H1 (cell line): ENCODE measurements at regions not wholly inside any gene's neighbourhood (a gene's known extent, or its start where the extent isn't known, plus 50 kb on each side); places are given as distances from the start of the nearest gene placed in this dataset.

Experiments
- CTCF ChIA-PET: fragments of 300-600 bp; sonication (Branson Sonifier 250); formaldehyde crosslinking; loops from one replicate; lab custom pipeline; 2021; ENCODE audit not compliant: partially characterized antibody; lab: Charles Lee
- POLR2A ChIA-PET: fragments of 300-600 bp; sonication (Branson Sonifier 250); formaldehyde crosslinking; loops from one replicate; lab custom pipeline; 2021; ENCODE audit warnings: inconsistent platforms; ENCODE audit not compliant: partially characterized antibody; lab: Charles Lee
- DNase-seq, 2 experiments: peaks; one replicate each; pipeline versions ENCODE4 v3.0.0 to v3.0.0-alpha.2; 2010 to 2022; ENCODE audit warnings: low spot score in 2 of 2, low read depth in 1 of 2, mixed read lengths in 1 of 2
- FAIRE-seq: peaks from 2 replicates; lab custom pipeline; 2011; peaks lifted over from hg19 to GRCh38; lab: Jason Lieb, UNC
- H2AFZ ChIP-seq: 2 replicates; pipeline ENCODE4 v1.8.1; 2012; ENCODE audit warnings: low read length, inconsistent platforms
- H2AK5ac ChIP-seq: 2 replicates; pipeline ENCODE4 v1.6.1; 2013; ENCODE audit warnings: low read depth, low read length
- H2BK120ac ChIP-seq: replicated peaks from 2 replicates; pipeline ENCODE3; 2013; ENCODE audit warnings: low read depth, low read length, inconsistent platforms
- H2BK12ac ChIP-seq: 2 replicates; pipeline ENCODE4 v1.6.1; 2013; ENCODE audit warnings: low read depth, low read length
- H2BK15ac ChIP-seq: 2 replicates; pipeline ENCODE4 v1.6.1; 2013; ENCODE audit warnings: low read length
- H2BK20ac ChIP-seq: 2 replicates; pipeline ENCODE4 v1.6.1; 2013; ENCODE audit warnings: low read length
- H2BK5ac ChIP-seq: 2 replicates; pipeline ENCODE4 v1.6.1; 2013; ENCODE audit warnings: low read depth, low read length
- H3K14ac ChIP-seq: 2 replicates; pipeline ENCODE4 v1.6.1; 2013; ENCODE audit warnings: inconsistent platforms; ENCODE audit not compliant: insufficient read length
- H3K18ac ChIP-seq: 2 replicates; pipeline ENCODE4 v1.6.1; 2013; ENCODE audit warnings: low read length; ENCODE audit errors: extremely low read depth
- H3K23ac ChIP-seq: 2 replicates; pipeline ENCODE4 v1.6.1; 2013; ENCODE audit warnings: inconsistent platforms; ENCODE audit not compliant: insufficient read length
- H3K23me2 ChIP-seq: 2 replicates; pipeline ENCODE4 v1.6.1; 2013; ENCODE audit warnings: low read depth, low read length
- H3K27ac ChIP-seq: 2 replicates; pipeline ENCODE4 v1.6.1; 2011; ENCODE audit warnings: low read depth, low read length, inconsistent platforms
- H3K27me3 ChIP-seq, 4 experiments: replicated peaks in 1 of 4; 1 replicate in 1 of 4; 2 replicates in 3 of 4; pipeline versions ENCODE4 v1.6.1 to v1.8.1; 2011 to 2013; ENCODE audit warnings: low read length in 3 of 4, mild to moderate bottlenecking in 3 of 4, inconsistent platforms in 2 of 4, mixed read lengths in 2 of 4, moderate library complexity in 1 of 4; ENCODE audit not compliant: control insufficient read depth in 3 of 4, insufficient read depth in 3 of 4; ENCODE audit errors: extremely low read depth in 1 of 4
- H3K36me3 ChIP-seq, 4 experiments: 2 replicates each; pipeline versions ENCODE4 v1.6.1 to v1.8.1; 2011 to 2013; ENCODE audit warnings: mild to moderate bottlenecking in 4 of 4, low read length in 3 of 4, moderate library complexity in 2 of 4, control low read depth in 1 of 4, inconsistent platforms in 1 of 4; ENCODE audit not compliant: insufficient read depth in 4 of 4, control insufficient read depth in 2 of 4
- H3K4ac ChIP-seq: replicated peaks from 2 replicates; pipeline ENCODE3; 2013; ENCODE audit warnings: low read length, low read depth, mixed read lengths, inconsistent platforms; ENCODE audit not compliant: insufficient read length
- H3K4me1 ChIP-seq, 4 experiments: replicated peaks in 1 of 4; 1 replicate in 1 of 4; 2 replicates in 3 of 4; pipeline versions ENCODE4 v1.6.1 to v1.8.1; 2011 to 2013; ENCODE audit warnings: low read length in 3 of 4, inconsistent platforms in 2 of 4, mixed read lengths in 1 of 4; ENCODE audit not compliant: insufficient read depth in 4 of 4, control insufficient read depth in 3 of 4
- H3K4me2 ChIP-seq, 2 experiments: 2 replicates each; pipeline versions ENCODE4 v1.6.1 to v1.8.1; 2011 to 2013; ENCODE audit warnings: low read depth in 2 of 2, low read length in 2 of 2, control low read depth in 1 of 2, inconsistent platforms in 1 of 2, mild to moderate bottlenecking in 1 of 2; ENCODE audit not compliant: insufficient read depth in 1 of 2
- H3K4me3 ChIP-seq, 4 experiments: fragments of 200-600, 300-600 bp in 1 of 4; sonication (generic), shearing (Covaris generic), sonication (Bioruptor Twin) in 1 of 4; 2 replicates each; pipeline versions ENCODE4 v1.5.1 to v1.8.1; 2011 to 2016; ENCODE audit warnings: low read length in 4 of 4, low read depth in 3 of 4, control low read depth in 2 of 4, inconsistent platforms in 2 of 4, mild to moderate bottlenecking in 2 of 4, mixed read lengths in 1 of 4, moderate library complexity in 1 of 4; ENCODE audit not compliant: insufficient read depth in 2 of 4; ENCODE audit errors: extremely low read depth in 1 of 4
- H3K56ac ChIP-seq: replicated peaks from 2 replicates; pipeline ENCODE3; 2013; ENCODE audit warnings: low read depth, mild to moderate bottlenecking, mixed read lengths, low read length, inconsistent platforms; ENCODE audit not compliant: insufficient read length
- H3K79me1 ChIP-seq: 2 replicates; pipeline ENCODE4 v1.6.1; 2013; ENCODE audit warnings: low read depth, low read length, control low read depth
- H3K79me2 ChIP-seq, 2 experiments: 2 replicates each; pipeline versions ENCODE4 v1.6.1 to v1.8.1; 2012 to 2013; ENCODE audit warnings: low read length in 2 of 2, mild to moderate bottlenecking in 2 of 2, inconsistent platforms in 1 of 2; ENCODE audit not compliant: insufficient read depth in 2 of 2, control insufficient read depth in 1 of 2
- H3K9ac ChIP-seq, 4 experiments: replicated peaks in 1 of 4; 1 replicate in 1 of 4; 2 replicates in 3 of 4; pipeline versions ENCODE4 v1.6.1 to v1.8.1; 2011 to 2013; ENCODE audit warnings: low read depth in 3 of 4, low read length in 3 of 4, control low read depth in 2 of 4, mild to moderate bottlenecking in 2 of 4, moderate library complexity in 2 of 4, inconsistent platforms in 1 of 4; ENCODE audit errors: extremely low read depth in 1 of 4
- H3K9me3 ChIP-seq, 2 experiments: 2 replicates each; pipeline versions ENCODE4 v1.6.1 to v1.8.1; 2012 to 2013; ENCODE audit warnings: mild to moderate bottlenecking in 2 of 2, moderate library complexity in 2 of 2, control low read depth in 1 of 2, inconsistent platforms in 1 of 2, low read depth in 1 of 2, low read length in 1 of 2, mixed read lengths in 1 of 2; ENCODE audit not compliant: insufficient read depth in 2 of 2
- H4K20me1 ChIP-seq, 2 experiments: replicated peaks in 1 of 2; 2 replicates each; pipeline versions ENCODE3 to v1.8.1; 2011 to 2013; ENCODE audit warnings: inconsistent platforms in 2 of 2, low read length in 2 of 2, mild to moderate bottlenecking in 1 of 2; ENCODE audit not compliant: insufficient read depth in 2 of 2, control insufficient read depth in 1 of 2
- H4K5ac ChIP-seq: 2 replicates; pipeline ENCODE4 v1.6.1; 2013; ENCODE audit warnings: low read length, low read depth, mixed read lengths, inconsistent platforms; ENCODE audit not compliant: insufficient read length
- H4K8ac ChIP-seq: 2 replicates; pipeline ENCODE4 v1.8.0; 2013; ENCODE audit warnings: mild to moderate bottlenecking, moderate library complexity, low read length, inconsistent platforms; ENCODE audit not compliant: insufficient read depth; ENCODE audit errors: extremely low read depth
- H4K91ac ChIP-seq: replicated peaks from 2 replicates; pipeline ENCODE3; 2013; ENCODE audit warnings: low read length, mixed read lengths, inconsistent platforms; ENCODE audit not compliant: insufficient read length
- BRCA1 ChIP-seq: IDR thresholded peaks from 2 replicates; pipeline ENCODE4 v1.6.1; 2012; ENCODE audit warnings: low read depth, low read length, improper control_type of control experiment
- FOSL1 ChIP-seq: IDR thresholded peaks from 2 replicates; pipeline ENCODE4 v1.6.1; 2011; ENCODE audit warnings: mild to moderate bottlenecking, low read depth, low read length, moderate library complexity; ENCODE audit not compliant: insufficient read depth
- HDAC6 ChIP-seq: IDR thresholded peaks from one replicate; pipeline ENCODE4 v1.7.1; 2012; ENCODE audit warnings: low read depth, mild to moderate bottlenecking, inconsistent platforms, low read length, moderate library complexity
- RNF2 ChIP-seq: fragments of 200-900, 300-1000 bp; sonication (generic); IDR thresholded peaks from 2 replicates; pipeline ENCODE4 v1.7.1; 2016; ENCODE audit warnings: borderline replicate concordance, low read depth, mild to moderate bottlenecking, antibody characterized with exemption, low read length; ENCODE audit not compliant: poor library complexity, severe bottlenecking; ENCODE audit errors: missing control alignments
- WGBS, 2 experiments: shearing (Covaris generic) in 1 of 2; methylation state at CpG; one replicate each; pipeline versions ENCODE4 v1.1.6 to v1.1.7; 2013 to 2015; ENCODE audit warnings: low lambda C conversion rate in 2 of 2, mixed read lengths in 2 of 2, inconsistent platforms in 1 of 2, low coverage in 1 of 2, missing lambda C conversion rate in 1 of 2; ENCODE audit not compliant: insufficient replicate concordance in 2 of 2, insufficient coverage in 1 of 2, insufficient read length in 1 of 2; ENCODE audit errors: extremely low coverage in 1 of 2, missing lambda C conversion rate in 1 of 2; 5-methylcytosine and 5-hydroxymethylcytosine counted together

DNA sequence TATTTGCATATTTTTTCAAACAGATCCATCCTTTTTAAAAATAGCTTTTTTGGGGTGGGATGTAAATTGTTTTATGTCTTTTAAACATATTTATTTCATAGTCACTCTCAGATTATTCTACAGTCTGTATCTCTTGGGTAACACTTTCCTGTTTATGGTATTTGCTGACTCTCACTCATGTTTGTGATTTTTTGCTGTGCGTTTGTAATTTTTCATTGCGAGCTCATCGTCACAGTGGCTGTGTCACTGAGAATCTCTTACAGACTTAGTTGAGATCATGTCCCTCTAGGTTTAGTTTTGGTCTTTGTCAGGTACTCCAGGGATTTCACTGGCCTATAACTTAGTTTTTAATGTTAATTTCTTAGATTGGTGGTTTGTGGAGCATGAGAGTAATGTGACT, 73.5 kb upstream of the HS6ST1 start:
- no peak for DNase-seq
- no peak overlapping the region for H2BK12ac ChIP-seq
- CTCF ChIA-PET: no interaction called here

More for the DNA sequence above, 73.5 kb upstream of the HS6ST1 start:
- Histone ChIP-seq H3K9ac (no peak overlapping the region), H3K4ac (no peak overlapping the region), H3K79me1 (no peaks in the 10 kb centered on the region), H3K9me3 (no peaks in the 10 kb centered on the region), H4K20me1 (no peaks in the 10 kb centered on the region), H2BK15ac (no peak overlapping the region), H3K23ac (no peak overlapping the region), H3K4me3 (no peak overlapping the region), H2AFZ (no peak overlapping the region), H3K27ac (no peak overlapping the region), H2AK5ac (no peak overlapping the region), H3K4me2 (no peak overlapping the region), H4K91ac (no peak overlapping the region), H3K4me1 (peaks cover 0 to 19% (median 11%) of the 10 kb centered on the region in 4 experiments; a peak in 6 of 7 replicates), H3K27me3 (no peaks in the 10 kb centered on the region), H3K23me2 (no peaks in the 10 kb centered on the region), H3K79me2 (no peaks in the 10 kb centered on the region), H3K14ac (no peak overlapping the region), H3K56ac (no peak overlapping the region)
- FAIRE-seq: no peak
- 87% methylated on average over 3 of the region's 3 CpGs; no CpG with 5 or more reads in 1 of the 2 experiments for WGBS, 2 experiments
- POLR2A ChIA-PET: no interaction called here
- no peak for TF ChIP-seq HDAC6
- no peak for TF ChIP-seq RNF2
- TF ChIP-seq BRCA1: no peak
- TF ChIP-seq FOSL1: no peak
- TF ChIP-seq, all 59 proteins: peak for 0
- no peak overlapping the region for H4K5ac ChIP-seq
- H2BK120ac ChIP-seq: no peak overlapping the region
- no peak overlapping the region for H2BK20ac ChIP-seq
- no peaks in the 10 kb centered on the region for H3K36me3 ChIP-seq
- H2BK5ac ChIP-seq: no peak overlapping the region
- H4K8ac ChIP-seq: no peak overlapping the region
- no peak overlapping the region for H3K18ac ChIP-seq
